CD4-positive, alpha-beta memory T cell (primary cell): ENCODE measurements at regions not wholly inside any gene's neighbourhood (a gene's known extent, or its start where the extent isn't known, plus 50 kb on each side); places are given as distances from the start of the nearest gene placed in this dataset.
A peak's percentile ranks its signal among the peaks of the same experiment; 100 is the strongest.
"Not testable (repeated sequence)": the region's sequence is repeated elsewhere in the genome, so short reads cannot be mapped to it uniquely, and the experiment has no call there.

Experiments used
- CTCF ChIA-PET: fragments of 350-600 bp; sonication (Branson Sonifier 250); formaldehyde crosslinking; loops from one replicate; lab custom pipeline; 2021; ENCODE audit warnings: inconsistent platforms; ENCODE audit not compliant: partially characterized antibody; lab: Charles Lee
- POLR2A ChIA-PET: fragments of 350-600 bp; sonication (Branson Sonifier 250); formaldehyde crosslinking; loops from one replicate; lab custom pipeline; 2021; ENCODE audit not compliant: partially characterized antibody; lab: Charles Lee
- DNase-seq, 5 donors: peaks; one replicate each; pipeline versions ENCODE4 v3.0.0 to v3.0.0-alpha.2; 2020 to 2022; ENCODE audit warnings: mixed read lengths in 1 of 5
- H3K27ac ChIP-seq: one replicate; pipeline ENCODE4 v1.7.0; 2013; ENCODE audit warnings: low read depth, low read length
- H3K27me3 ChIP-seq: 2 replicates; pipeline ENCODE4 v1.7.0; 2013; ENCODE audit warnings: mild to moderate bottlenecking, low read length, moderate library complexity; ENCODE audit not compliant: insufficient read depth
- H3K36me3 ChIP-seq: 2 replicates; pipeline ENCODE4 v1.7.0; 2013; ENCODE audit warnings: mild to moderate bottlenecking, low read length, moderate library complexity; ENCODE audit not compliant: insufficient read depth
- H3K4me1 ChIP-seq: 2 replicates; pipeline ENCODE4 v1.7.0; 2013; ENCODE audit warnings: mild to moderate bottlenecking, low read length, moderate library complexity; ENCODE audit not compliant: insufficient read depth
- H3K4me3 ChIP-seq, 2 donors: one replicate each; pipeline ENCODE4 v1.7.0; 2013; ENCODE audit warnings: low read length in 2 of 2, mild to moderate bottlenecking in 1 of 2
- H3K9me3 ChIP-seq, 2 donors: one replicate each; pipeline ENCODE4 v1.7.0; 2013; ENCODE audit warnings: low read length in 2 of 2, control low read depth in 1 of 2; ENCODE audit not compliant: control insufficient read depth in 1 of 2
- H3K27ac Mint-ChIP-seq, 7 donors: one replicate each; pipeline ENCODE4 v1.8.0; 2020 to 2021; ENCODE audit warnings: mixed read lengths in 7 of 7, mild to moderate bottlenecking in 6 of 7, inconsistent platforms in 3 of 7, moderate library complexity in 3 of 7
- H3K27me3 Mint-ChIP-seq, 2 donors: one replicate each; pipeline ENCODE4 v1.8.0; 2020 to 2021; ENCODE audit warnings: mixed read lengths in 2 of 2
- H3K36me3 Mint-ChIP-seq, 2 donors: one replicate each; pipeline ENCODE4 v1.8.0; 2020 to 2021; ENCODE audit warnings: mixed read lengths in 2 of 2, inconsistent platforms in 1 of 2, mild to moderate bottlenecking in 1 of 2
- H3K4me1 Mint-ChIP-seq, 4 donors: one replicate each; pipeline ENCODE4 v1.8.0; 2020 to 2021; ENCODE audit warnings: mixed read lengths in 4 of 4, mild to moderate bottlenecking in 1 of 4
- H3K4me3 Mint-ChIP-seq, 8 donors: one replicate each; pipeline ENCODE4 v1.8.0; 2020 to 2021; ENCODE audit warnings: mixed read lengths in 8 of 8, mild to moderate bottlenecking in 7 of 8, moderate library complexity in 6 of 8, inconsistent platforms in 3 of 8
- H3K9me3 Mint-ChIP-seq, 8 donors: one replicate each; pipeline ENCODE4 v1.8.0; 2020 to 2021; ENCODE audit warnings: mixed read lengths in 8 of 8, mild to moderate bottlenecking in 5 of 8, inconsistent platforms in 3 of 8, moderate library complexity in 1 of 8
- intact Hi-C: fragments of 100-400 bp; cut with micrococcal nuclease; formaldehyde crosslinking; loops from one replicate; pipeline ENCODE4 v1.15.1; 2023

- no peaks in the 10 kb centered on the region for H3K36me3 ChIP-seq
- H3K27me3 ChIP-seq, result no peaks in the 10 kb centered on the region
- H3K9me3 ChIP-seq, result no peaks in the 10 kb centered on the region
- no peak overlapping the region for H3K27ac ChIP-seq
- Mint-ChIP-seq H3K36me3 (peaks cover 9 to 10% of the 10 kb centered on the region in 2 donors), H3K4me1 (no peaks in the 10 kb centered on the region), H3K27ac (no peak overlapping the region), H3K4me3 (no peak overlapping the region), H3K9me3 (no peaks in the 10 kb centered on the region), H3K27me3 (no peaks in the 10 kb centered on the region)
- no peaks in the 10 kb centered on the region for H3K4me1 ChIP-seq
- intact Hi-C loops, result no loop called here
- CTCF ChIA-PET, result no interaction called here
- no peak for DNase-seq
- POLR2A ChIA-PET, result no interaction called here
- no peak overlapping the region for H3K4me3 ChIP-seq
Measured at GRCh38 chr16:29254676-29255495, 151.6 kb downstream of the NPIPB11 start.

- H3K4me3 ChIP-seq, H3K27me3 Mint-ChIP-seq, DNase-seq, H3K27me3 ChIP-seq, POLR2A ChIA-PET, intact Hi-C loops, H3K4me1 ChIP-seq, CTCF ChIA-PET, H3K9me3 ChIP-seq, H3K4me1 Mint-ChIP-seq, H3K27ac ChIP-seq, H3K9me3 Mint-ChIP-seq, H3K36me3 ChIP-seq: not testable (repeated sequence)
- H3K27ac Mint-ChIP-seq, result peak overlapping the region in 3 of 7 donors; percentile 24 to 65 (median 48)
- H3K4me3 Mint-ChIP-seq, result peak overlapping the region in 1 of 8 donors; percentile 31
- peaks cover 10 to 15% of the 10 kb centered on the region in 2 donors for H3K36me3 Mint-ChIP-seq
Measured at GRCh38 chr16:29253716-29254590, 152.6 kb downstream of the NPIPB11 start.

- H3K27me3 ChIP-seq, CTCF ChIA-PET, DNase-seq, H3K27ac ChIP-seq, H3K9me3 ChIP-seq, H3K36me3 ChIP-seq, H3K4me3 ChIP-seq, H3K27me3 Mint-ChIP-seq, H3K4me1 ChIP-seq, intact Hi-C loops, POLR2A ChIA-PET, H3K9me3 Mint-ChIP-seq: not testable (repeated sequence)
- H3K4me1 Mint-ChIP-seq, result peaks cover 8 to 14% (median 8%) of the 10 kb centered on the region in 4 donors
- H3K36me3 Mint-ChIP-seq, result peaks cover 11 to 15% of the 10 kb centered on the region in 2 donors
- H3K27ac Mint-ChIP-seq, result peak overlapping the region in 1 of 7 donors; percentile 35
- peak overlapping the region in 1 of 8 donors; percentile 31 for H3K4me3 Mint-ChIP-seq
Measured at GRCh38 chr16:29253066-29253590, 153.4 kb downstream of the NPIPB11 start.

- DNase-seq, H3K36me3 ChIP-seq, H3K27me3 ChIP-seq, H3K4me3 ChIP-seq, H3K27me3 Mint-ChIP-seq, H3K9me3 Mint-ChIP-seq, intact Hi-C loops, POLR2A ChIA-PET, H3K4me1 ChIP-seq, H3K27ac Mint-ChIP-seq, CTCF ChIA-PET, H3K27ac ChIP-seq, H3K9me3 ChIP-seq: not testable (repeated sequence)
- H3K4me3 Mint-ChIP-seq, result peak overlapping the region in 1 of 8 donors; percentile 59
- peaks cover 9 to 19% (median 11%) of the 10 kb centered on the region in 4 donors for H3K4me1 Mint-ChIP-seq
- H3K36me3 Mint-ChIP-seq, result peaks cover 12 to 17% of the 10 kb centered on the region in 2 donors
Measured at GRCh38 chr16:29252311-29252710, 154.2 kb downstream of the NPIPB11 start.

GRCh38 chr16:29251571-29252011 lies 154.9 kb downstream of the NPIPB11 start:
- H3K27ac Mint-ChIP-seq, H3K4me3 Mint-ChIP-seq, DNase-seq, H3K36me3 ChIP-seq, H3K4me1 ChIP-seq, H3K4me3 ChIP-seq, H3K27ac ChIP-seq, CTCF ChIA-PET, intact Hi-C loops, H3K9me3 Mint-ChIP-seq, POLR2A ChIA-PET, H3K27me3 Mint-ChIP-seq, H3K9me3 ChIP-seq, H3K27me3 ChIP-seq: not testable (repeated sequence)
- Mint-ChIP-seq H3K4me1 (peaks cover 9 to 19% (median 11%) of the 10 kb centered on the region in 4 donors), H3K36me3 (peaks cover 13 to 24% of the 10 kb centered on the region in 2 donors)

GRCh38 chr16:29250923-29251434 lies 155.5 kb downstream of the NPIPB11 start:
- H3K27ac ChIP-seq, H3K27me3 Mint-ChIP-seq, H3K4me3 Mint-ChIP-seq, CTCF ChIA-PET, POLR2A ChIA-PET, DNase-seq, H3K4me1 ChIP-seq, H3K27me3 ChIP-seq, H3K36me3 ChIP-seq, H3K4me3 ChIP-seq, H3K9me3 ChIP-seq, intact Hi-C loops, H3K27ac Mint-ChIP-seq: not testable (repeated sequence)
- Mint-ChIP-seq H3K4me1 (peaks cover 9 to 19% (median 11%) of the 10 kb centered on the region in 4 donors), H3K9me3 (peaks cover 0 to 11% (median 4%) of the 10 kb centered on the region in 8 donors), H3K36me3 (peaks cover 13 to 28% of the 10 kb centered on the region in 2 donors)

- H3K9me3 ChIP-seq, intact Hi-C loops, H3K27ac ChIP-seq, H3K27me3 ChIP-seq, DNase-seq, H3K36me3 ChIP-seq, H3K4me3 ChIP-seq, H3K27ac Mint-ChIP-seq, H3K4me1 ChIP-seq, POLR2A ChIA-PET, H3K4me3 Mint-ChIP-seq, H3K27me3 Mint-ChIP-seq, CTCF ChIA-PET: not testable (repeated sequence)
- Mint-ChIP-seq H3K9me3 (peaks cover 0 to 11% (median 4%) of the 10 kb centered on the region in 8 donors), H3K36me3 (peaks cover 15 to 28% of the 10 kb centered on the region in 2 donors), H3K4me1 (peaks cover 9 to 19% (median 11%) of the 10 kb centered on the region in 4 donors)
Measured at GRCh38 chr16:29250469-29250868, 156.0 kb downstream of the NPIPB11 start.
